GM23338 (cell line): ENCODE measurements at regions not wholly inside any gene's neighbourhood (a gene's known extent, or its start where the extent isn't known, plus 50 kb on each side); places are given as distances from the start of the nearest gene placed in this dataset.

Experiments
- ATAC-seq: fragments of 200-7000 bp; cut with Tn5 transposase; 3 replicates; pipeline ENCODE4 v1.9.1; 2020
- DNase-seq: peaks from one replicate; pipeline ENCODE4 v3.0.0-alpha.2; 2015; ENCODE audit warnings: low spot score
- H2AFZ ChIP-seq: fragments of 200-600 bp; sonication (generic); 2 replicates; pipeline ENCODE4 v1.8.0; 2016; ENCODE audit warnings: antibody characterized with exemption, mild to moderate bottlenecking, moderate library complexity
- H3F3A ChIP-seq: fragments of 200-600 bp; sonication (generic); replicated peaks from 2 replicates; pipeline ENCODE4 v1.8.0; 2017; ENCODE audit warnings: antibody characterized with exemption, mixed run types, low read depth
- H3K27ac ChIP-seq: fragments of 200-600 bp; sonication (generic); 2 replicates; pipeline ENCODE4 v1.6.1; 2016; ENCODE audit warnings: low read depth
- H3K27me3 ChIP-seq: fragments of 200-600 bp; sonication (generic); 2 replicates; pipeline ENCODE4 v1.8.0; 2016; ENCODE audit warnings: mild to moderate bottlenecking, mixed run types, moderate library complexity; ENCODE audit not compliant: insufficient read depth
- H3K36me3 ChIP-seq: fragments of 200-600 bp; sonication (generic); 2 replicates; pipeline ENCODE4 v1.8.0; 2016; ENCODE audit warnings: mild to moderate bottlenecking; ENCODE audit not compliant: insufficient read depth
- H3K4me1 ChIP-seq: fragments of 200-600 bp; sonication (generic); 2 replicates; pipeline ENCODE4 v1.8.0; 2016; ENCODE audit warnings: mild to moderate bottlenecking, moderate library complexity; ENCODE audit not compliant: insufficient read depth
- H3K4me2 ChIP-seq: fragments of 200-600 bp; sonication (generic); 2 replicates; pipeline ENCODE4 v1.7.1; 2017; ENCODE audit warnings: mixed run types
- H3K4me3 ChIP-seq: fragments of 200-600 bp; sonication (generic); 2 replicates; pipeline ENCODE4 v1.6.1; 2016; ENCODE audit warnings: mixed run types
- H3K79me2 ChIP-seq: fragments of 200-600 bp; sonication (generic); replicated peaks from 2 replicates; pipeline ENCODE4 v1.8.0; 2017; ENCODE audit warnings: mild to moderate bottlenecking; ENCODE audit not compliant: insufficient read depth
- H3K9me2 ChIP-seq: fragments of 200-600 bp; sonication (generic); 2 replicates; pipeline ENCODE4 v1.8.0; 2017; ENCODE audit not compliant: insufficient read depth
- H4K20me1 ChIP-seq: fragments of 200-600 bp; sonication (generic); replicated peaks from 2 replicates; pipeline ENCODE4 v1.8.0; 2017; ENCODE audit warnings: mild to moderate bottlenecking; ENCODE audit not compliant: insufficient read depth
- H3K27ac Mint-ChIP-seq: 2 replicates; pipeline ENCODE4 v1.8.0; 2020; ENCODE audit warnings: inconsistent platforms, mild to moderate bottlenecking, moderate library complexity, mixed read lengths
- H3K27me3 Mint-ChIP-seq: 3 replicates; pipeline ENCODE4 v1.8.0; 2022; ENCODE audit warnings: low read depth, mild to moderate bottlenecking, moderate library complexity, mixed read lengths, inconsistent platforms; ENCODE audit not compliant: insufficient read depth, poor library complexity
- H3K36me3 Mint-ChIP-seq: 3 replicates; pipeline ENCODE4 v1.8.0; 2021; ENCODE audit warnings: low read depth, mild to moderate bottlenecking, inconsistent platforms, moderate library complexity, mixed read lengths
- H3K4me1 Mint-ChIP-seq: 3 replicates; pipeline ENCODE4 v1.8.0; 2020; ENCODE audit warnings: mild to moderate bottlenecking, inconsistent platforms, mixed read lengths
- H3K4me3 Mint-ChIP-seq: 3 replicates; pipeline ENCODE4 v1.8.0; 2021; ENCODE audit warnings: moderate library complexity, mild to moderate bottlenecking, inconsistent platforms, mixed read lengths
- H3K9me3 Mint-ChIP-seq: 3 replicates; pipeline ENCODE4 v1.8.0; 2020; ENCODE audit warnings: moderate library complexity, mild to moderate bottlenecking, inconsistent platforms, mixed read lengths
- ETS1 ChIP-seq: IDR thresholded peaks from 2 replicates; pipeline ENCODE4 v1.6.1; 2016; ENCODE audit warnings: antibody characterized with exemption
- EZH2phosphoT487 ChIP-seq: fragments of 200-600 bp; sonication (generic); IDR thresholded peaks from one replicate; pipeline ENCODE4 v1.8.1; 2018; ENCODE audit warnings: antibody characterized with exemption; ENCODE audit not compliant: unreplicated experiment
- JUNB ChIP-seq: IDR thresholded peaks from one replicate; pipeline ENCODE4 v1.6.1; 2016; ENCODE audit warnings: antibody characterized with exemption; ENCODE audit not compliant: unreplicated experiment
- STAT1 ChIP-seq: IDR thresholded peaks from one replicate; pipeline ENCODE4 v1.6.1; 2016; ENCODE audit warnings: antibody characterized with exemption; ENCODE audit not compliant: unreplicated experiment
- ZNF331 ChIP-seq: fragments of 250-450 bp; sonication (Bioruptor Pico); IDR thresholded peaks from 2 replicates; pipeline ENCODE4 v1.5.0; 2020; ENCODE audit warnings: low read depth, mild to moderate bottlenecking, moderate library complexity
- TF ChIP-seq, protein P1 (sequence below): fragments of 250-450 bp; sonication (Bioruptor Pico); IDR thresholded peaks from 2 replicates; pipeline ENCODE4 v1.5.0; 2020; ENCODE audit warnings: mild to moderate bottlenecking, moderate library complexity

DNA sequence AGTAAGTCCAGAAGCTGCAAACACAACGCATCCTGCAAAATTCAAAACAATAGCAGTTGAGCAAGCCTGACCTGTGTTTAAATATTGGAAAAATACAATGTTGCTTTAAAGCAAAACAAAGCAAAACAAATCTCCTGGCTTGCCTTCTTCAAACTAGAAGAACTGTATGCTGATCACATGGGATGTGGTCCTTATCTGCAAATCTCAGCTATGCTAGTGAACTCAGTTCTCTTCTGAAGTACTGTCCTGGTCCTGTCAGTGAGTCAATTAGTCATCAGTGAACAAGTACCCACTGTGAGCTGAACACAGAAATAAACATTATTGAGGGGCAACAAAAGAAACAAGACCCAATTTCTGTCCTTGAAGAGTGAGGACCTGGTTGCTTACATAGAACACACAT lies 522.5 kb downstream of the SMARCA1 start (continued):
- TF ChIP-seq, protein P1, sequence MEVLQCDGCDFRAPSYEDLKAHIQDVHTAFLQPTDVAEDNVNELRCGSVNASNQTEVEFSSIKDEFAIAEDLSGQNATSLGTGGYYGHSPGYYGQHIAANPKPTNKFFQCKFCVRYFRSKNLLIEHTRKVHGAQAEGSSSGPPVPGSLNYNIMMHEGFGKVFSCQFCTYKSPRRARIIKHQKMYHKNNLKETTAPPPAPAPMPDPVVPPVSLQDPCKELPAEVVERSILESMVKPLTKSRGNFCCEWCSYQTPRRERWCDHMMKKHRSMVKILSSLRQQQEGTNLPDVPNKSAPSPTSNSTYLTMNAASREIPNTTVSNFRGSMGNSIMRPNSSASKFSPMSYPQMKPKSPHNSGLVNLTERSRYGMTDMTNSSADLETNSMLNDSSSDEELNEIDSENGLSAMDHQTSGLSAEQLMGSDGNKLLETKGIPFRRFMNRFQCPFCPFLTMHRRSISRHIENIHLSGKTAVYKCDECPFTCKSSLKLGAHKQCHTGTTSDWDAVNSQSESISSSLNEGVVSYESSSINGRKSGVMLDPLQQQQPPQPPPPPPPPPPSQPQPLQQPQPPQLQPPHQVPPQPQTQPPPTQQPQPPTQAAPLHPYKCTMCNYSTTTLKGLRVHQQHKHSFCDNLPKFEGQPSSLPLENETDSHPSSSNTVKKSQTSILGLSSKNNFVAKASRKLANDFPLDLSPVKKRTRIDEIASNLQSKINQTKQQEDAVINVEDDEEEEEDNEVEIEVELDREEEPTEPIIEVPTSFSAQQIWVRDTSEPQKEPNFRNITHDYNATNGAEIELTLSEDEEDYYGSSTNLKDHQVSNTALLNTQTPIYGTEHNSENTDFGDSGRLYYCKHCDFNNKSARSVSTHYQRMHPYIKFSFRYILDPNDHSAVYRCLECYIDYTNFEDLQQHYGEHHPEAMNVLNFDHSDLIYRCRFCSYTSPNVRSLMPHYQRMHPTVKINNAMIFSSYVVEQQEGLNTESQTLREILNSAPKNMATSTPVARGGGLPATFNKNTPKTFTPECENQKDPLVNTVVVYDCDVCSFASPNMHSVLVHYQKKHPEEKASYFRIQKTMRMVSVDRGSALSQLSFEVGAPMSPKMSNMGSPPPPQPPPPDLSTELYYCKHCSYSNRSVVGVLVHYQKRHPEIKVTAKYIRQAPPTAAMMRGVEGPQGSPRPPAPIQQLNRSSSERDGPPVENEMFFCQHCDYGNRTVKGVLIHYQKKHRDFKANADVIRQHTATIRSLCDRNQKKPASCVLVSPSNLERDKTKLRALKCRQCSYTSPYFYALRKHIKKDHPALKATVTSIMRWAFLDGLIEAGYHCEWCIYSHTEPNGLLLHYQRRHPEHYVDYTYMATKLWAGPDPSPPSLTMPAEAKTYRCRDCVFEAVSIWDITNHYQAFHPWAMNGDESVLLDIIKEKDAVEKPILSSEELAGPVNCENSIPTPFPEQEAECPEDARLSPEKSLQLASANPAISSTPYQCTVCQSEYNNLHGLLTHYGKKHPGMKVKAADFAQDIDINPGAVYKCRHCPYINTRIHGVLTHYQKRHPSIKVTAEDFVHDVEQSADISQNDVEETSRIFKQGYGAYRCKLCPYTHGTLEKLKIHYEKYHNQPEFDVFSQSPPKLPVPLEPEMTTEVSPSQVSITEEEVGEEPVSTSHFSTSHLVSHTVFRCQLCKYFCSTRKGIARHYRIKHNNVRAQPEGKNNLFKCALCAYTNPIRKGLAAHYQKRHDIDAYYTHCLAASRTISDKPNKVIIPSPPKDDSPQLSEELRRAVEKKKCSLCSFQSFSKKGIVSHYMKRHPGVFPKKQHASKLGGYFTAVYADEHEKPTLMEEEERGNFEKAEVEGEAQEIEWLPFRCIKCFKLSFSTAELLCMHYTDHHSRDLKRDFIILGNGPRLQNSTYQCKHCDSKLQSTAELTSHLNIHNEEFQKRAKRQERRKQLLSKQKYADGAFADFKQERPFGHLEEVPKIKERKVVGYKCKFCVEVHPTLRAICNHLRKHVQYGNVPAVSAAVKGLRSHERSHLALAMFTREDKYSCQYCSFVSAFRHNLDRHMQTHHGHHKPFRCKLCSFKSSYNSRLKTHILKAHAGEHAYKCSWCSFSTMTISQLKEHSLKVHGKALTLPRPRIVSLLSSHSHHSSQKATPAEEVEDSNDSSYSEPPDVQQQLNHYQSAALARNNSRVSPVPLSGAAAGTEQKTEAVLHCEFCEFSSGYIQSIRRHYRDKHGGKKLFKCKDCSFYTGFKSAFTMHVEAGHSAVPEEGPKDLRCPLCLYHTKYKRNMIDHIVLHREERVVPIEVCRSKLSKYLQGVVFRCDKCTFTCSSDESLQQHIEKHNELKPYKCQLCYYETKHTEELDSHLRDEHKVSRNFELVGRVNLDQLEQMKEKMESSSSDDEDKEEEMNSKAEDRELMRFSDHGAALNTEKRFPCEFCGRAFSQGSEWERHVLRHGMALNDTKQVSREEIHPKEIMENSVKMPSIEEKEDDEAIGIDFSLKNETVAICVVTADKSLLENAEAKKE (CRISPR knock-in tag): no peak
- TF ChIP-seq ZNF331 (CRISPR knock-in tag) (no peak), STAT1 (no peak), JUNB (no peak)

GRCh38 chrX:129000018-129000417 lies 523.3 kb downstream of the SMARCA1 start:
- H3K36me3 Mint-ChIP-seq: peaks cover 3% of the 10 kb centered on the region; the same call in 2 of the 3 replicates
- H3K27ac ChIP-seq: no peak overlapping the region
- H3K4me3 ChIP-seq: no peak overlapping the region
- H2AFZ ChIP-seq: no peak overlapping the region
- H3K9me2 ChIP-seq: no peaks in the 10 kb centered on the region
- peaks cover 5% of the 10 kb centered on the region; the same call in 2 of the 3 replicates for H3K9me3 Mint-ChIP-seq
- no peak for DNase-seq
- no peaks in the 10 kb centered on the region for H3K4me1 ChIP-seq
- H3K4me2 ChIP-seq: no peak overlapping the region
- no peak overlapping the region for H3K27ac Mint-ChIP-seq
- H3K79me2 ChIP-seq: no peaks in the 10 kb centered on the region
- no peaks in the 10 kb centered on the region for H4K20me1 ChIP-seq
- no peaks in the 10 kb centered on the region for H3K27me3 ChIP-seq
- TF ChIP-seq EZH2phosphoT487: no peak
- no peak for TF ChIP-seq JUNB
- no peak for TF ChIP-seq ETS1
- H3F3A ChIP-seq: no peaks in the 10 kb centered on the region
- no peak for ATAC-seq
- no peak overlapping the region for H3K4me3 Mint-ChIP-seq
- no peaks in the 10 kb centered on the region for H3K36me3 ChIP-seq
- no peaks in the 10 kb centered on the region; the same call in 2 of the 3 replicates for H3K4me1 Mint-ChIP-seq
- no peaks in the 10 kb centered on the region for H3K27me3 Mint-ChIP-seq
